SK-N-SH (cell line): ENCODE measurements at regions not wholly inside any gene's neighbourhood (a gene's known extent, or its start where the extent isn't known, plus 50 kb on each side); places are given as distances from the start of the nearest gene placed in this dataset.

Source experiments
- CTCF ChIA-PET: fragments of 300-600, 350-600 bp; formaldehyde crosslinking; extraction: SDS; loops from one replicate; lab custom pipeline; 2021; lab: Yijun Ruan, JAX
- POLR2A ChIA-PET: fragments of 350-600 bp; sonication (Branson Sonifier 250); formaldehyde crosslinking; extraction: SDS; loops from one replicate; lab custom pipeline; 2020; ENCODE audit warnings: antibody characterized with exemption, inconsistent platforms; lab: Yijun Ruan, JAX
- DNase-seq: peaks from one replicate; pipeline ENCODE4 v3.0.0; 2012
- H2AFZ ChIP-seq: fragments of 200-600 bp; sonication (generic); 2 replicates; pipeline ENCODE4 v1.8.1; 2016; ENCODE audit warnings: antibody characterized with exemption, mild to moderate bottlenecking, low read depth
- H3F3A ChIP-seq: fragments of 200-600 bp; sonication (generic); replicated peaks from 2 replicates; pipeline ENCODE3; 2016; ENCODE audit warnings: antibody characterized with exemption, mild to moderate bottlenecking; ENCODE audit not compliant: insufficient read depth
- H3K27ac ChIP-seq, 2 experiments: fragments of 200-500 bp in 1 of 2; fragments of 200-600 bp in 1 of 2; sonication (Bioruptor generic) in 1 of 2; sonication (generic), shearing (Covaris generic) in 1 of 2; 2 replicates each; pipeline versions ENCODE4 v1.5.1 to v1.6.1; 2014 to 2016; ENCODE audit warnings: low read depth in 2 of 2, inconsistent platforms in 1 of 2, low read length in 1 of 2, mild to moderate bottlenecking in 1 of 2, mixed read lengths in 1 of 2
- H3K27me3 ChIP-seq: fragments of 200-600 bp; sonication (generic), shearing (Covaris generic); 2 replicates; pipeline ENCODE4 v1.6.1; 2016; ENCODE audit warnings: mixed run types; ENCODE audit not compliant: insufficient read depth
- H3K36me3 ChIP-seq, 2 experiments: fragments of 200-500 bp in 1 of 2; fragments of 200-600 bp in 1 of 2; sonication (Bioruptor generic) in 1 of 2; sonication (generic) in 1 of 2; replicated peaks in 1 of 2; 2 replicates each; pipeline versions ENCODE3 to v1.5.1; 2014 to 2016; ENCODE audit warnings: low read length in 1 of 2, mild to moderate bottlenecking in 1 of 2; ENCODE audit not compliant: insufficient read depth in 2 of 2, control insufficient read depth in 1 of 2
- H3K4me1 ChIP-seq, 2 experiments: fragments of 200-500 bp in 1 of 2; fragments of 200-600 bp in 1 of 2; sonication (Bioruptor generic) in 1 of 2; sonication (generic), shearing (Covaris generic) in 1 of 2; 2 replicates each; pipeline versions ENCODE4 v1.5.1 to v1.6.1; 2014 to 2016; ENCODE audit warnings: low read depth in 1 of 2, low read length in 1 of 2, mixed run types in 1 of 2; ENCODE audit not compliant: insufficient read depth in 2 of 2, control insufficient read depth in 1 of 2
- H3K4me2 ChIP-seq: fragments of 200-600 bp; sonication (generic), shearing (Covaris generic); 2 replicates; pipeline ENCODE4 v1.6.1; 2017; ENCODE audit warnings: mixed run types
- H3K4me3 ChIP-seq, 2 experiments: fragments of 200-500 bp in 1 of 2; fragments of 200-600 bp in 1 of 2; sonication (Bioruptor generic) in 1 of 2; sonication (generic), shearing (Covaris generic) in 1 of 2; 2 replicates each; pipeline versions ENCODE4 v1.5.1 to v1.8.1; 2014 to 2016; ENCODE audit warnings: low read depth in 2 of 2, inconsistent platforms in 1 of 2, low read length in 1 of 2, mild to moderate bottlenecking in 1 of 2, mixed read lengths in 1 of 2, moderate library complexity in 1 of 2
- H3K79me2 ChIP-seq: fragments of 200-600 bp; sonication (generic); 2 replicates; pipeline ENCODE4 v1.8.1; 2017; ENCODE audit warnings: mild to moderate bottlenecking; ENCODE audit not compliant: insufficient read depth
- H3K9ac ChIP-seq: fragments of 200-600 bp; sonication (generic); 2 replicates; pipeline ENCODE4 v1.6.1; 2017; ENCODE audit warnings: mixed run types
- H3K9me2 ChIP-seq: fragments of 200-600 bp; sonication (generic); 2 replicates; pipeline ENCODE4 v1.6.1; 2017; ENCODE audit warnings: mixed run types
- H3K9me3 ChIP-seq: fragments of 200-600 bp; sonication (generic); 2 replicates; pipeline ENCODE4 v1.6.1; 2017; ENCODE audit warnings: mixed run types, mild to moderate bottlenecking, moderate library complexity
- H4K20me1 ChIP-seq: fragments of 200-600 bp; sonication (generic); 2 replicates; pipeline ENCODE4 v1.6.1; 2017; ENCODE audit warnings: mild to moderate bottlenecking, mixed run types; ENCODE audit not compliant: insufficient read depth
- CTCF ChIP-seq: fragments of 200-600 bp; sonication (generic); IDR thresholded peaks from 2 replicates; pipeline ENCODE4 v1.6.1; 2017; ENCODE audit warnings: antibody characterized with exemption, mild to moderate bottlenecking, moderate library complexity
- EP300 ChIP-seq, 2 experiments: IDR thresholded peaks; 2 replicates each; pipeline versions ENCODE4 v1.4.0 to v1.6.1; 2012; ENCODE audit warnings: borderline replicate concordance in 1 of 2, low read depth in 1 of 2, low read length in 1 of 2
- FOSL2 ChIP-seq: IDR thresholded peaks from 2 replicates; pipeline ENCODE4 v1.4.0; 2012; ENCODE audit warnings: low read depth, mild to moderate bottlenecking, moderate library complexity, borderline replicate concordance
- FOXM1 ChIP-seq: IDR thresholded peaks from 2 replicates; pipeline ENCODE4 v1.4.0; 2012; ENCODE audit warnings: low read depth, mild to moderate bottlenecking
- JUND ChIP-seq: IDR thresholded peaks from 2 replicates; pipeline ENCODE4 v1.4.0; 2012
- MEF2A ChIP-seq: IDR thresholded peaks from 2 replicates; pipeline ENCODE4 v1.4.0; 2012; ENCODE audit warnings: low read depth, borderline replicate concordance
- MXI1 ChIP-seq: IDR thresholded peaks from 2 replicates; pipeline ENCODE4 v1.6.1; 2012; ENCODE audit warnings: mild to moderate bottlenecking, low read depth, low read length, improper control_type of control experiment
- NFIC ChIP-seq: IDR thresholded peaks from 2 replicates; pipeline ENCODE4 v1.4.0; 2012; ENCODE audit warnings: borderline replicate concordance
- POLR2AphosphoS5 ChIP-seq: IDR thresholded peaks from 2 replicates; pipeline ENCODE4 v1.6.1; 2012; ENCODE audit warnings: low read depth, low read length
- RCOR1 ChIP-seq: fragments of 150-350 bp; IDR thresholded peaks from 2 replicates; pipeline ENCODE4 v1.6.1; 2017; ENCODE audit warnings: antibody characterized with exemption, low read length
- RXRA ChIP-seq: IDR thresholded peaks from 2 replicates; pipeline ENCODE4 v1.4.0; 2012; ENCODE audit warnings: low read depth, mild to moderate bottlenecking, borderline replicate concordance
- SIN3A ChIP-seq: IDR thresholded peaks from 2 replicates; pipeline ENCODE4 v1.6.1; 2012; ENCODE audit warnings: low read depth, mild to moderate bottlenecking, low read length, moderate library complexity, borderline replicate concordance
- SMC3 ChIP-seq: IDR thresholded peaks from 2 replicates; pipeline ENCODE4 v1.6.1; 2012; ENCODE audit warnings: low read depth, low read length, improper control_type of control experiment
- TCF12 ChIP-seq: IDR thresholded peaks from 2 replicates; pipeline ENCODE4 v1.4.0; 2012
- TEAD4 ChIP-seq: IDR thresholded peaks from 2 replicates; pipeline ENCODE4 v1.4.0; 2012; ENCODE audit warnings: mild to moderate bottlenecking, borderline replicate concordance; ENCODE audit not compliant: insufficient read depth
- WGBS: methylation state at CpG from one replicate; pipeline ENCODE4 v1.1.6; 2017; ENCODE audit warnings: low lambda C conversion rate; 5-methylcytosine and 5-hydroxymethylcytosine counted together
- TF ChIP-seq, protein P1 (sequence below): IDR thresholded peaks from 2 replicates; pipeline ENCODE4; 2012
- TF ChIP-seq, protein P2 (sequence below): IDR thresholded peaks from 2 replicates; pipeline ENCODE4 v1.4.0; 2012; ENCODE audit warnings: low read depth, borderline replicate concordance
- TF ChIP-seq, protein P3 (sequence below): fragments of 150-350 bp; IDR thresholded peaks from 2 replicates; pipeline ENCODE4 v1.6.1; 2017; ENCODE audit warnings: antibody characterized with exemption, low read length, low read depth, borderline replicate concordance
- TF ChIP-seq, protein P4 (sequence below): IDR thresholded peaks from 2 replicates; pipeline ENCODE4 v1.4.0; 2012; ENCODE audit warnings: low read depth

- no peak for TF ChIP-seq CTCF
Observed at GRCh38 chr12:76943008-76943407, 64.2 kb upstream of the CSRP2 start (continued).

DNA sequence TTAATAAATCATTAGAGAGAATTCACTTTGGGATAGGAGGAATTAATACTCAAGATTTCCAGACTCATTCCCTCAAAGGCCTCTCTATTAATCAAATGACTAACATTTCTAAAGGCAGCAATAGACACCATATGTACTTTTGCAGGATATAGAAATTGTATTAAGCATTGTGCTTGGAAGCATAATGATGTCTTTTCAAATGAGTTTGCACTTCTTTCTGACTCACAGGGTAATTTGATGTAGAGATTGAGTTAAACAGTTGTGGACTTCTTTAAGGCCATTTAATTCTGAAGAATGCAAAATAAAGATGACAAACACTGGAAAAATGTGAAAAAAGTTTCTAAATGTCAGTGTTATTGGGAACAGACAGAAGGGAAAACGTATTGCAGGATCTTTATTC lies 63.4 kb upstream of the CSRP2 start:
- H2AFZ ChIP-seq = 0 out of 2 replicates have a peak overlapping the region, but pooled peaks have one; percentile 16
- H3K27me3 ChIP-seq = no peaks in the 10 kb centered on the region
- CTCF ChIA-PET = interaction anchor here (3.3 kb wide), 1 partner anchor 11 kb away, joined by 9 read pairs; no protein-coding TSS in a partner anchor
- H3K9me2 ChIP-seq = no peaks in the 10 kb centered on the region
- no peaks in the 10 kb centered on the region for H4K20me1 ChIP-seq
- no peaks in the 10 kb centered on the region for H3K79me2 ChIP-seq
- H3K9me3 ChIP-seq = no peaks in the 10 kb centered on the region
- H3K4me2 ChIP-seq = peak overlapping the region; percentile 46; the same call in 1 of the 2 replicates
- WGBS = 10% methylated on average over 1 of the region's 1 CpG
- no peak overlapping the region for H3K4me3 ChIP-seq
- H3K36me3 ChIP-seq = no peaks in the 10 kb centered on the region
- H3K4me1 ChIP-seq = peaks cover 6 to 16% of the 10 kb centered on the region in 2 experiments; a peak in 3 of 4 replicates
- peak; percentile 72; the same call in 1 of the 2 replicates for TF ChIP-seq FOXM1
- no peak for TF ChIP-seq SMC3
- no peak for TF ChIP-seq RCOR1
- TF ChIP-seq NFIC = peak; percentile 51; the same call in 1 of the 2 replicates
- TF ChIP-seq, protein P1, sequence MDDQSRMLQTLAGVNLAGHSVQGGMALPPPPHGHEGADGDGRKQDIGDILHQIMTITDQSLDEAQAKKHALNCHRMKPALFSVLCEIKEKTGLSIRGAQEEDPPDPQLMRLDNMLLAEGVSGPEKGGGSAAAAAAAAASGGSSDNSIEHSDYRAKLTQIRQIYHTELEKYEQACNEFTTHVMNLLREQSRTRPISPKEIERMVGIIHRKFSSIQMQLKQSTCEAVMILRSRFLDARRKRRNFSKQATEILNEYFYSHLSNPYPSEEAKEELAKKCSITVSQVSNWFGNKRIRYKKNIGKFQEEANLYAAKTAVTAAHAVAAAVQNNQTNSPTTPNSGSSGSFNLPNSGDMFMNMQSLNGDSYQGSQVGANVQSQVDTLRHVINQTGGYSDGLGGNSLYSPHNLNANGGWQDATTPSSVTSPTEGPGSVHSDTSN = peak; percentile 72
- TF ChIP-seq EP300 (IDR thresholded peaks at IDR 0.05; ENCODE audit: borderline replicate concordance in 1 of 2, low read depth in 1 of 2, low read length in 1 of 2) = peak; percentile 57 to 84; a peak in 3 of 4 replicates
- TF ChIP-seq, protein P2, sequence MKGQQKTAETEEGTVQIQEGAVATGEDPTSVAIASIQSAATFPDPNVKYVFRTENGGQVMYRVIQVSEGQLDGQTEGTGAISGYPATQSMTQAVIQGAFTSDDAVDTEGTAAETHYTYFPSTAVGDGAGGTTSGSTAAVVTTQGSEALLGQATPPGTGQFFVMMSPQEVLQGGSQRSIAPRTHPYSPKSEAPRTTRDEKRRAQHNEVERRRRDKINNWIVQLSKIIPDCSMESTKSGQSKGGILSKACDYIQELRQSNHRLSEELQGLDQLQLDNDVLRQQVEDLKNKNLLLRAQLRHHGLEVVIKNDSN = no peak
- TF ChIP-seq JUND = peak; percentile 86
- TF ChIP-seq SIN3A = no peak
- TF ChIP-seq, protein P3, sequence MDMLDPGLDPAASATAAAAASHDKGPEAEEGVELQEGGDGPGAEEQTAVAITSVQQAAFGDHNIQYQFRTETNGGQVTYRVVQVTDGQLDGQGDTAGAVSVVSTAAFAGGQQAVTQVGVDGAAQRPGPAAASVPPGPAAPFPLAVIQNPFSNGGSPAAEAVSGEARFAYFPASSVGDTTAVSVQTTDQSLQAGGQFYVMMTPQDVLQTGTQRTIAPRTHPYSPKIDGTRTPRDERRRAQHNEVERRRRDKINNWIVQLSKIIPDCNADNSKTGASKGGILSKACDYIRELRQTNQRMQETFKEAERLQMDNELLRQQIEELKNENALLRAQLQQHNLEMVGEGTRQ = no peak
- peak; percentile 81 for TF ChIP-seq TCF12
- TF ChIP-seq MEF2A = 0 out of 2 replicates have a peak, but pooled peaks have one; percentile 42
- peak; percentile 78; the same call in 1 of the 2 replicates for TF ChIP-seq TEAD4
- no peak for TF ChIP-seq CTCF
- TF ChIP-seq MXI1 = no peak
- TF ChIP-seq RXRA = peak; percentile 34; the same call in 1 of the 2 replicates
- TF ChIP-seq POLR2AphosphoS5 = peak; percentile 71; the same call in 1 of the 2 replicates
- TF ChIP-seq, protein P4, sequence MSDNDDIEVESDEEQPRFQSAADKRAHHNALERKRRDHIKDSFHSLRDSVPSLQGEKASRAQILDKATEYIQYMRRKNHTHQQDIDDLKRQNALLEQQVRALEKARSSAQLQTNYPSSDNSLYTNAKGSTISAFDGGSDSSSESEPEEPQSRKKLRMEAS = peak; percentile 40; the same call in 1 of the 2 replicates
- peak; percentile 79 for TF ChIP-seq FOSL2
- peak overlapping the region; percentile 75 to 77 for H3K27ac ChIP-seq
- no peak overlapping the region for H3K9ac ChIP-seq
- H3F3A ChIP-seq = peaks cover 29% of the 10 kb centered on the region
- DNase-seq = no peak
- POLR2A ChIA-PET = no interaction called here
